Neural cell (in vitro differentiated cells): ENCODE measurements at regions not wholly inside any gene's neighbourhood (a gene's known extent, or its start where the extent isn't known, plus 50 kb on each side); places are given as distances from the start of the nearest gene placed in this dataset.

Source experiments
- H2AFZ ChIP-seq: fragments of 200-600, 300-800 bp; sonication (generic), shearing (Covaris generic); 2 replicates; pipeline ENCODE4 v1.6.0; 2014; ENCODE audit warnings: low read depth, mild to moderate bottlenecking, antibody characterized with exemption, low read length, moderate library complexity
- H3F3A ChIP-seq: fragments of 200-600 bp; shearing (Covaris generic); 2 replicates; pipeline ENCODE4 v1.6.1; 2016; ENCODE audit warnings: mild to moderate bottlenecking, moderate library complexity, mixed read lengths, antibody characterized with exemption, low read length; ENCODE audit not compliant: insufficient read depth, poor library complexity, severe bottlenecking
- H3K27ac ChIP-seq: fragments of 200-600, 300-800 bp; sonication (generic), shearing (Covaris generic); 2 replicates; pipeline ENCODE4 v1.5.1; 2014; ENCODE audit warnings: mild to moderate bottlenecking, low read length, moderate library complexity
- H3K27me3 ChIP-seq: fragments of 300-800, 200-600 bp; sonication (generic), shearing (Covaris generic); 2 replicates; pipeline ENCODE4 v1.6.0; 2014; ENCODE audit warnings: mild to moderate bottlenecking, low read depth, low read length, moderate library complexity; ENCODE audit not compliant: insufficient read depth
- H3K36me3 ChIP-seq: fragments of 300-800, 200-600 bp; sonication (generic), shearing (Covaris generic); 2 replicates; pipeline ENCODE4 v1.5.1; 2014; ENCODE audit warnings: mild to moderate bottlenecking, antibody characterized with exemption, low read length, moderate library complexity; ENCODE audit not compliant: insufficient read depth
- H3K4me2 ChIP-seq: fragments of 300-800, 200-600 bp; sonication (generic), shearing (Covaris generic); 2 replicates; pipeline ENCODE4 v1.6.0; 2014; ENCODE audit warnings: mild to moderate bottlenecking, low read length
- H3K4me3 ChIP-seq: fragments of 300-800, 200-600 bp; sonication (generic), shearing (Covaris generic); 2 replicates; pipeline ENCODE4 v1.5.1; 2014; ENCODE audit warnings: mild to moderate bottlenecking, low read length, moderate library complexity
- H3K79me2 ChIP-seq: fragments of 200-600 bp; shearing (Covaris generic); replicated peaks from 2 replicates; pipeline ENCODE4 v1.6.0; 2014; ENCODE audit warnings: mild to moderate bottlenecking, low read length, moderate library complexity; ENCODE audit not compliant: insufficient read depth
- H3K9ac ChIP-seq: fragments of 300-800, 200-600 bp; sonication (generic), shearing (Covaris generic); 2 replicates; pipeline ENCODE4 v1.6.1; 2016; ENCODE audit warnings: mild to moderate bottlenecking, low read length, mixed read lengths
- H3K9me2 ChIP-seq: fragments of 200-600 bp; shearing (Covaris generic); 2 replicates; pipeline ENCODE4 v1.6.1; 2016; ENCODE audit warnings: mild to moderate bottlenecking, low read length, mixed read lengths; ENCODE audit not compliant: insufficient read depth
- H3K9me3 ChIP-seq: fragments of 200-600, 300-800 bp; sonication (generic), shearing (Covaris generic); 2 replicates; pipeline ENCODE4 v1.6.1; 2016; ENCODE audit warnings: mild to moderate bottlenecking, mixed run types, low read length, moderate library complexity, mixed read lengths
- H4K20me1 ChIP-seq: fragments of 200-600 bp; shearing (Covaris generic); 2 replicates; pipeline ENCODE4 v1.6.1; 2016; ENCODE audit warnings: mild to moderate bottlenecking, mixed run types; ENCODE audit not compliant: insufficient read depth
- CTCF ChIP-seq: fragments of 450-650 bp; IDR thresholded peaks from 2 replicates; pipeline ENCODE4 v1.5.1; 2014; ENCODE audit warnings: antibody characterized with exemption, mild to moderate bottlenecking, moderate library complexity; ENCODE audit not compliant: poor library complexity, severe bottlenecking
- EP300 ChIP-seq: fragments of 450-650 bp; conservative IDR thresholded peaks from 2 replicates; pipeline ENCODE4 v1.6.1; 2014; ENCODE audit warnings: antibody characterized with exemption, mild to moderate bottlenecking, moderate library complexity; ENCODE audit not compliant: poor library complexity, severe bottlenecking
- EZH2 ChIP-seq: fragments of 200-600, 300-800 bp; shearing (Covaris generic), sonication (generic); IDR thresholded peaks from 2 replicates; pipeline ENCODE4 v1.6.1; 2014; ENCODE audit warnings: antibody characterized with exemption, low read length, borderline replicate concordance, mild to moderate bottlenecking; ENCODE audit not compliant: insufficient read depth, poor library complexity, severe bottlenecking
- MXI1 ChIP-seq: fragments of 450-650 bp; conservative IDR thresholded peaks from 2 replicates; pipeline ENCODE4 v1.6.1; 2014; ENCODE audit warnings: antibody characterized with exemption, mild to moderate bottlenecking; ENCODE audit not compliant: poor library complexity, severe bottlenecking
- POLR2AphosphoS5 ChIP-seq: IDR thresholded peaks from 2 replicates; pipeline ENCODE4 v1.6.1; 2012
- RAD21 ChIP-seq: fragments of 450-650 bp; conservative IDR thresholded peaks from 2 replicates; pipeline ENCODE4 v1.6.1; 2014; ENCODE audit warnings: antibody characterized with exemption, mild to moderate bottlenecking, moderate library complexity
- REST ChIP-seq: IDR thresholded peaks from 2 replicates; pipeline ENCODE4 v1.6.1; 2012; ENCODE audit warnings: borderline replicate concordance
- SMC3 ChIP-seq: fragments of 450-650 bp; conservative IDR thresholded peaks from 2 replicates; pipeline ENCODE4 v1.6.1; 2014; ENCODE audit warnings: antibody characterized with exemption, mild to moderate bottlenecking, moderate library complexity; ENCODE audit not compliant: poor library complexity
- TAF1 ChIP-seq: IDR thresholded peaks from 2 replicates; pipeline ENCODE4 v1.6.1; 2012; ENCODE audit warnings: low read depth

- no peak overlapping the region for H3K4me2 ChIP-seq
- no peak overlapping the region for H3K27ac ChIP-seq
- no peak overlapping the region for H2AFZ ChIP-seq
- H3K9me2 ChIP-seq = no peaks in the 10 kb centered on the region
- no peaks in the 10 kb centered on the region for H3K9me3 ChIP-seq
- TF ChIP-seq EZH2 (no peak), SMC3 (no peak), CTCF (no peak), TAF1 (no peak), EP300 (no peak), RAD21 (no peak), REST (no peak), POLR2AphosphoS5 (no peak), MXI1 (no peak)
- no peaks in the 10 kb centered on the region for H3K27me3 ChIP-seq
- no peaks in the 10 kb centered on the region for H3K79me2 ChIP-seq
- no peak overlapping the region for H3K4me3 ChIP-seq
- no peaks in the 10 kb centered on the region for H3F3A ChIP-seq
- no peaks in the 10 kb centered on the region for H4K20me1 ChIP-seq
- H3K36me3 ChIP-seq = no peaks in the 10 kb centered on the region
- H3K9ac ChIP-seq = no peak overlapping the region
Measured at GRCh38 chr4:189162073-189162789, 778.4 kb upstream of the FRG1 start.

- Histone ChIP-seq H3K27me3 (no peaks in the 10 kb centered on the region), H3K27ac (no peak overlapping the region), H2AFZ (no peak overlapping the region), H3K4me3 (no peak overlapping the region), H3K79me2 (no peaks in the 10 kb centered on the region), H3K36me3 (no peaks in the 10 kb centered on the region), H3F3A (no peaks in the 10 kb centered on the region), H3K9me3 (no peaks in the 10 kb centered on the region), H3K9ac (no peak overlapping the region), H3K9me2 (no peaks in the 10 kb centered on the region), H3K4me2 (no peak overlapping the region), H4K20me1 (no peaks in the 10 kb centered on the region)
- TF ChIP-seq EP300 (no peak), EZH2 (no peak), POLR2AphosphoS5 (no peak), REST (no peak), MXI1 (no peak), CTCF (no peak), RAD21 (no peak), SMC3 (no peak), TAF1 (no peak)
Measured at GRCh38 chr4:189162888-189163287, 777.8 kb upstream of the FRG1 start.
